Uterus (tissue), 2 donors: ENCODE measurements at regions not wholly inside any gene's neighbourhood (a gene's known extent, or its start where the extent isn't known, plus 50 kb on each side); places are given as distances from the start of the nearest gene placed in this dataset.

Source experiments
- POLR2A ChIP-seq, 2 donors: fragments of 450-650 bp; IDR thresholded peaks; one replicate each; pipeline ENCODE4 v1.6.1; 2016; ENCODE audit warnings: antibody characterized with exemption in 2 of 2, mild to moderate bottlenecking in 1 of 2, moderate library complexity in 1 of 2
- TF ChIP-seq, protein P1 (sequence below), 4 experiments: fragments of 200-600 bp in 2 of 4; fragments of 450-650 bp in 2 of 4; sonication (generic) in 2 of 4; IDR thresholded peaks; one replicate each; pipeline ENCODE4 v1.5.1; 2016 to 2019; ENCODE audit warnings: antibody characterized with exemption in 4 of 4, mild to moderate bottlenecking in 2 of 4, moderate library complexity in 1 of 4

DNA sequence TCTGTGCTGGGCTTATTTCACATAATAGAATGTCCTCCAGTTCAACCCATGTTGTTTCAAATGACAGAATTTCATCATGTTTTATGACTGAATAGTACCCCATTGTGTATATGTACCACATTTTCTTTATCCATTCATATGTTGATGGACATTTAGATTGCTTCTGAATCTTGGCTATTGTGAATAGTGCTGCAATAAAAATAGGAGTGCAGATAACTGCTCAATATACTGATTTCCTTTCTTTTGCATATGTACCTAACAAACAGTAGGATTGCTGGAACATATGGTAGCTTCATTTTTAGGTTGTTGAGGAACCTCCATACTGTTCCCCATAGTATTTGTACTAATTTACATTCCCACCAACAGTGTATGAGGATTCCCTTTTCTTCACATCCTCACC, 491.1 kb downstream of the BRINP3 start:
- TF ChIP-seq, protein P1, sequence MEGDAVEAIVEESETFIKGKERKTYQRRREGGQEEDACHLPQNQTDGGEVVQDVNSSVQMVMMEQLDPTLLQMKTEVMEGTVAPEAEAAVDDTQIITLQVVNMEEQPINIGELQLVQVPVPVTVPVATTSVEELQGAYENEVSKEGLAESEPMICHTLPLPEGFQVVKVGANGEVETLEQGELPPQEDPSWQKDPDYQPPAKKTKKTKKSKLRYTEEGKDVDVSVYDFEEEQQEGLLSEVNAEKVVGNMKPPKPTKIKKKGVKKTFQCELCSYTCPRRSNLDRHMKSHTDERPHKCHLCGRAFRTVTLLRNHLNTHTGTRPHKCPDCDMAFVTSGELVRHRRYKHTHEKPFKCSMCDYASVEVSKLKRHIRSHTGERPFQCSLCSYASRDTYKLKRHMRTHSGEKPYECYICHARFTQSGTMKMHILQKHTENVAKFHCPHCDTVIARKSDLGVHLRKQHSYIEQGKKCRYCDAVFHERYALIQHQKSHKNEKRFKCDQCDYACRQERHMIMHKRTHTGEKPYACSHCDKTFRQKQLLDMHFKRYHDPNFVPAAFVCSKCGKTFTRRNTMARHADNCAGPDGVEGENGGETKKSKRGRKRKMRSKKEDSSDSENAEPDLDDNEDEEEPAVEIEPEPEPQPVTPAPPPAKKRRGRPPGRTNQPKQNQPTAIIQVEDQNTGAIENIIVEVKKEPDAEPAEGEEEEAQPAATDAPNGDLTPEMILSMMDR (IDR thresholded peaks at IDR 0.05): no peak
- TF ChIP-seq POLR2A (IDR thresholded peaks at IDR 0.05): no peak
